HL-60 (cell line): ENCODE measurements at regions not wholly inside any gene's neighbourhood (a gene's known extent, or its start where the extent isn't known, plus 50 kb on each side); places are given as distances from the start of the nearest gene placed in this dataset.

ENCODE experiments used
- DNase-seq, 2 experiments: peaks; one replicate each; pipeline ENCODE4 v3.0.0-alpha.2; 2010 to 2020; ENCODE audit warnings: low read depth in 1 of 2, low spot score in 1 of 2
- H3K27ac ChIP-seq: fragments of 250-450 bp; sonication (Bioruptor Pico); replicated peaks from 2 replicates; pipeline ENCODE4 v1.5.1; 2020; ENCODE audit warnings: mild to moderate bottlenecking, moderate library complexity
- H3K27me3 ChIP-seq: fragments of 250-450 bp; sonication (Bioruptor Pico); 2 replicates; pipeline ENCODE4 v1.5.1; 2021; ENCODE audit warnings: mild to moderate bottlenecking, moderate library complexity; ENCODE audit not compliant: insufficient read depth, poor library complexity, severe bottlenecking
- H3K4me3 ChIP-seq: replicated peaks from 2 replicates; pipeline ENCODE4 v1.5.1; 2011; ENCODE audit warnings: mild to moderate bottlenecking, control low read depth, low read length; ENCODE audit not compliant: insufficient read depth
- CTCF ChIP-seq: IDR thresholded peaks from one replicate; pipeline ENCODE4 v1.5.1; 2011; ENCODE audit warnings: low read length, control low read depth, inconsistent platforms; ENCODE audit not compliant: insufficient read depth
- GABPA ChIP-seq: IDR thresholded peaks from 2 replicates; pipeline ENCODE4 v1.6.1; 2012; ENCODE audit warnings: low read depth
- POLR2AphosphoS5 ChIP-seq: IDR thresholded peaks from 2 replicates; pipeline ENCODE4 v1.6.1; 2012; ENCODE audit warnings: low read depth
- SPI1 ChIP-seq: IDR thresholded peaks from 2 replicates; pipeline ENCODE4 v1.6.1; 2012; ENCODE audit warnings: low read depth, mild to moderate bottlenecking, borderline replicate concordance
- TF ChIP-seq, protein P1 (sequence below): IDR thresholded peaks from 2 replicates; pipeline ENCODE4 v1.6.1; 2012; ENCODE audit warnings: low read depth; ENCODE audit not compliant: insufficient replicate concordance

- TF ChIP-seq POLR2AphosphoS5 (no peak), GABPA (no peak), SPI1 (no peak), CTCF (no peak)
- TF ChIP-seq, protein P1, sequence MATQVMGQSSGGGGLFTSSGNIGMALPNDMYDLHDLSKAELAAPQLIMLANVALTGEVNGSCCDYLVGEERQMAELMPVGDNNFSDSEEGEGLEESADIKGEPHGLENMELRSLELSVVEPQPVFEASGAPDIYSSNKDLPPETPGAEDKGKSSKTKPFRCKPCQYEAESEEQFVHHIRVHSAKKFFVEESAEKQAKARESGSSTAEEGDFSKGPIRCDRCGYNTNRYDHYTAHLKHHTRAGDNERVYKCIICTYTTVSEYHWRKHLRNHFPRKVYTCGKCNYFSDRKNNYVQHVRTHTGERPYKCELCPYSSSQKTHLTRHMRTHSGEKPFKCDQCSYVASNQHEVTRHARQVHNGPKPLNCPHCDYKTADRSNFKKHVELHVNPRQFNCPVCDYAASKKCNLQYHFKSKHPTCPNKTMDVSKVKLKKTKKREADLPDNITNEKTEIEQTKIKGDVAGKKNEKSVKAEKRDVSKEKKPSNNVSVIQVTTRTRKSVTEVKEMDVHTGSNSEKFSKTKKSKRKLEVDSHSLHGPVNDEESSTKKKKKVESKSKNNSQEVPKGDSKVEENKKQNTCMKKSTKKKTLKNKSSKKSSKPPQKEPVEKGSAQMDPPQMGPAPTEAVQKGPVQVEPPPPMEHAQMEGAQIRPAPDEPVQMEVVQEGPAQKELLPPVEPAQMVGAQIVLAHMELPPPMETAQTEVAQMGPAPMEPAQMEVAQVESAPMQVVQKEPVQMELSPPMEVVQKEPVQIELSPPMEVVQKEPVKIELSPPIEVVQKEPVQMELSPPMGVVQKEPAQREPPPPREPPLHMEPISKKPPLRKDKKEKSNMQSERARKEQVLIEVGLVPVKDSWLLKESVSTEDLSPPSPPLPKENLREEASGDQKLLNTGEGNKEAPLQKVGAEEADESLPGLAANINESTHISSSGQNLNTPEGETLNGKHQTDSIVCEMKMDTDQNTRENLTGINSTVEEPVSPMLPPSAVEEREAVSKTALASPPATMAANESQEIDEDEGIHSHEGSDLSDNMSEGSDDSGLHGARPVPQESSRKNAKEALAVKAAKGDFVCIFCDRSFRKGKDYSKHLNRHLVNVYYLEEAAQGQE: no peak
- Histone ChIP-seq H3K27ac (no peak overlapping the region), H3K27me3 (no peaks in the 10 kb centered on the region), H3K4me3 (no peak overlapping the region)
- DNase-seq: no peak
These were observed 1027.7 kb downstream of the NLGN4Y start for GRCh38 chrY:15552074-15552473.

- DNase-seq: no peak
- Histone ChIP-seq H3K27ac (no peak overlapping the region), H3K4me3 (no peak overlapping the region), H3K27me3 (no peaks in the 10 kb centered on the region)
- TF ChIP-seq POLR2AphosphoS5 (no peak), GABPA (no peak), CTCF (no peak), SPI1 (no peak)
- TF ChIP-seq, protein P1: no peak
These were observed 1030.7 kb downstream of the NLGN4Y start for GRCh38 chrY:15554991-15555390.

- no peak overlapping the region for H3K4me3 ChIP-seq
- DNase-seq: no peak
These were observed 1034.8 kb downstream of the NLGN4Y start for GRCh38 chrY:15559169-15559568.

More at GRCh38 chrY:15559169-15559568, 1034.8 kb downstream of the NLGN4Y start:
- no peak overlapping the region for H3K27ac ChIP-seq
- TF ChIP-seq, protein P1: no peak
- TF ChIP-seq GABPA (no peak), POLR2AphosphoS5 (no peak), CTCF (no peak), SPI1 (no peak)
- H3K27me3 ChIP-seq: no peaks in the 10 kb centered on the region
